HG03575 (cell line): ENCODE measurements at regions not wholly inside any gene's neighbourhood (a gene's known extent, or its start where the extent isn't known, plus 50 kb on each side); places are given as distances from the start of the nearest gene placed in this dataset.

Experiments used
- ATAC-seq: cut with Tn5 transposase; IDR thresholded peaks from one replicate; pipeline ENCODE4 v1.9.1; 2021; ENCODE audit not compliant: unreplicated experiment, insufficient number of reproducible peaks, low FRiP score; ENCODE audit errors: extremely low read depth

- ATAC-seq = no peak
These were observed 237.0 kb upstream of the TBX3 start for GRCh38 chr12:114920771-114921554.

GRCh38 chr12:114919479-114919878 is 235.5 kb upstream of the TBX3 start:
- ATAC-seq = no peak

- no peak for ATAC-seq
These were observed 234.7 kb upstream of the TBX3 start for GRCh38 chr12:114918535-114919233.

DNA sequence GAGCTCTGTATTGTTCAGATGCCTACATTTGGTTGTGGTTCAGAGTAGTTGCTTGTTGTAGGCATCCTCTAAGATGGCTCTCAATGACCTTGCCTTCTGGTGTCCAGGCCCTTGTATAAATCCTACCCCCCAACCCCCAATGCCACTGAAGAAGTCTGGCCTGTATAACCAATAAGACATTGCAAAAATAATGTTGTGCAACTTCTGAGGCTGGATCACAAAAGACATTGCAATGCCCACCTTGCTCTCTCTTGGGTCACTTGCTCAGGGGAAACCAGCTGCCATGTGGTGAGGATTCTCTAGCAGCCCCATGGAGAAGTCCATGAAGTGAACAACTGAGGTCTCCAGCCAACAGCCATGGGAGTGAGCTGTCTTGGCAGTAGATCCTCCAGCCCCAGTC is 234.0 kb upstream of the TBX3 start:
- no peak for ATAC-seq

DNA sequence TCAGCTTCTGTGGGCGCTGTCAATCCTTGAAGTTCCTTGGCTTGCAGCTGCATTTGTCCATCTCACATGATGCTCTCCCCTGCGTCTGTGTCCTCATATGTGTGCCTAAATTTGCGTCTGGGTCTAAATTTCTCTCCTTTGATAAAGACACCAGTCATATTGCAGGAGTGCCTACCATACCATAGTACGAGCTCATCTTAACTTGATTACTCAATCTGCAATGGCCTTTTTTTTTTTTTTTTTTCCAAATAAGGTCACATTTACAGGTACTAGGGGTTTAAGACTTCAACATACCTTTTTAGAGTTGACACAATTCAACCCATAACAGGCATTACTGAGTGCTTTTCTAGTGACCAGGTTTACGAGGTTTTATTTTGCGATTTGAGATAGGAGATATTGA is 233.3 kb upstream of the TBX3 start:
- no peak for ATAC-seq

- ATAC-seq = no peak
These were observed 232.6 kb upstream of the TBX3 start for GRCh38 chr12:114916541-114916940.

- no peak for ATAC-seq
These were observed 232.1 kb upstream of the TBX3 start for GRCh38 chr12:114916124-114916523.

DNA sequence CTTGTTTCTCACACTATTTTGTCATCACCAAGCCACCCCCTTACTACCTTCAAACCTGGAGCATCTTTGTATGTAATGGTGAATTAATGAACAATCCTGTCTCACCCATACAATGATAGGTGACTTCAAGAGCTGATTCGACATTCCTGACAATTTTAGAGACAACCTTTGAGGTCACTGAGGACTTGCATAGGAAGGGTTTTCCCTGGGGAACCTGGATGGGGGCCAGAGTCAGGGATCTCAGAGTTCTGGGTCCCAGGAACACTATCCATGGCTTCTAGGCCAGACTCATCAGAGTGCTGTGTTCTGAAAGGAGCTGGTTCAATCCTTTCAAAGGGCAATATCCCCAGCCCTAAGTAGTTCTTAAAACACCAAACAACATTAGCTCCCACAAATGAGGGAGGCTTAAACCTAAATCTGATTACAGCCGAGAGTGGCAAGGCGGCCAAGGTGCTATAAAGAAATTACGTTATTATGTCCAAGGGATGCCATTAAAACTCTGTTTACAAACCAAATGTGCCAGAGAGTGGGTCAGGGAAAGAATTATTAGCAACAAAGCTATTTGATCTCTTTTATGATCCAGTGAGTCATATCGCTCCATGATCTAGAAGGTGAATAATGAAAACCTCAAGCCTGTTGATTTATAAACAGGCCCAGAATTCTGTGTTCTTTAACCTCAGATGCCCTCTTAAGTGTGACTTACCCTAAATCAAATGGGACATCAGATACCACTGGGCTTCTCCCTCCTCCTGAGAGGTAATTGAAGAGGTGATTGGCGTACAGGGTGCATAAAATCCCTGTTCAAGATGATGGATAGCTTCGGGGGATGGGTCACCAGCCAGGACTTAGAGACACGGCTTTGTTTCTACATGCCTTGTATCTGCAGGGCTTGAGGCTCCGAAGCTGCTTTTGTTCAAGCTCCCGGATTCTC is 230.2 kb upstream of the TBX3 start:
- no peak for ATAC-seq

GRCh38 chr12:114912811-114913210 is 228.8 kb upstream of the TBX3 start:
- no peak for ATAC-seq

DNA sequence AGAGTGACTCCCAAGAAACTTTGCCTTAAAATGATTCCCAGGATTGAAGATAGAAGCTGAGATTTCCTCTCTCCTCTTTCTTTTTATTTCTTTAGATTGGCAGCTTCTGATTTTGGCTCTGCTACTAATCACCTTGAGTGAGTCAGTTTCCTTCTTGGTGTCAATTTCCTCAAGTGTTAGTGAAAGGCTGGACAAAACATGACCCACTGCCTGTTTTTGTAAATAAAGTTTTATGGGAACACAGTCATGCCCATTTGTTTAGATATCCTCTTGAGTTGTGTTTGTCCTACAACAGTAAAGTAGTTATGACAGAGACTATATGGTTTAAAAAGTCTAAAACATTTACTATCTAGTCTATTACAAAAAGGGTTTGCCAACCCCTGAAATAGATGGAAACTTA is 227.2 kb upstream of the TBX3 start:
- no peak for ATAC-seq

- no peak for ATAC-seq
These were observed 220.5 kb upstream of the TBX3 start for GRCh38 chr12:114904254-114905003.

GRCh38 chr12:114903083-114903691 is 219.2 kb upstream of the TBX3 start:
- ATAC-seq = no peak

DNA sequence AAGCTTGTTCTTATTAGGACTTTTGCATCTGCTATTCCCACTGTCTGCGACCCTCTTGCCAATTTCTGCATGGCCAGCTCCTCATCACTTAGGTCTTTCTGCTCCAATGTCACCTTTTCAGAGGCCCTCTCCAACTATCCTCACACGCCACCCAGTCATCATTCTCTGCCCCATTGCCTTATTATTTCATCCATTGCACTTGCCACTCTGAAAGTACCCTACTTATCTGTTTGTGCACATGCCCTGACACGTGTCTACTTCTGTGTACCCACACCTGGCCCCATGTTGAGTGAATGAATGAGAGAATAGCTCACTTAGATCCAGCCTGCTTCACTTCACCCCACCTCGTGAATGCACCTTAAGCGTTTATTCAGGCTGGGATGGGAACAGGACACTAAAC is 218.7 kb upstream of the TBX3 start:
- ATAC-seq = no peak

DNA sequence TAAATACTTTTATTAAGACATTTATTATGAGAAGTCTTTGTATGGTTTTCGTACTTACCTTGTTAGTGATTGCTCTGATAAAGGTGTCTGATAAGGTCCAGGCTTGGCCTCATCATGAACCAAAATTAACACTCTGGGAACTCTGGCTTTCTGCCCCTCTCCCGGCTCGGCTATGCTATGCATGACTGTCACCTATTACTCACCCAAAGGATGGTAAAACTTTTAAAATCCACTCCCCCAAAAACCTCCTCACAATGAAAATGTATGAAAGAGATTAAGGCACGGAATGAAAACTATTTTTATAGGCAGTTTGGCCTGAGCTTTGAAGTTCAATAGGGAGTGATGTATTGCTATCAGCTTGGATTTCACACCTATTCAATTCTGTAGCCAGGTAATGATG is 217.3 kb upstream of the TBX3 start:
- ATAC-seq = no peak

DNA sequence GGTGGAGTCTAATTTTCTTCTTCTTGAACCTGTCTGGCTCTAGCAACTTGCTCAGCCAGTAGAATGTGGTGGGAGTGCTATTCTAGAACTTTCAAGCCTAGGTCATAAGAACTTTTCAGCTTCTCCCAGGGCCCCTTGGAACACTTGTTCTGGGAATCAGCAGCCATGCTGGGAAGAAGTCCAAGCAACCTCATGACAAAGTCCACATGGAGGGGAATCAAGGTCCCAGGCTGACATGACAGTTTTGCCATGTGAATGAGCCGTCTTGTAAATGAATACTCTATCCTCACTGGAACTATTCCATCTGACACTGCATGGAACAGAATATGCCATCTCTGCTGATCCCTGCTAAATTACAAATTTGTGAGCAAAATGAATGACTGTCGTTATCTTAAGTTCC is 214.2 kb upstream of the TBX3 start:
- no peak for ATAC-seq

DNA sequence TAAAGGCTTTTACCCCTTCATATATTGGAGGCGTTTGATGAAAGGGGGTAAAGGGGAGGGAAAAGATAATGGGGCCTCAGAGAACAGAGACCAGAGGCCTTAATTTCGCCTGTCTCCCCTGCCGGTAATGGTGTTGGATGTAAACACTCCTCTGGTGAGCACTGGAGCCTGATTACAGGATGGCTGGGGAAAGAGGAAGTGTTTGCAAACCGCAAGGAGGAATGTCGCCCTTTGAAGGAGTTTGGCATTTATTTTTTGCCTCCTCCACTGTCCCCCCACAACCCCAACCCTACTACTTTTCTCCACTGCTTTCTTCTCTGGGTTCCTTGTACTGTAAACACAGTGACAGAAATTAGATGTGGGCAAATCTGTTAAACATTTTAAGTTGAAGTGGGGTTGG is 211.9 kb upstream of the TBX3 start:
- ATAC-seq = no peak

DNA sequence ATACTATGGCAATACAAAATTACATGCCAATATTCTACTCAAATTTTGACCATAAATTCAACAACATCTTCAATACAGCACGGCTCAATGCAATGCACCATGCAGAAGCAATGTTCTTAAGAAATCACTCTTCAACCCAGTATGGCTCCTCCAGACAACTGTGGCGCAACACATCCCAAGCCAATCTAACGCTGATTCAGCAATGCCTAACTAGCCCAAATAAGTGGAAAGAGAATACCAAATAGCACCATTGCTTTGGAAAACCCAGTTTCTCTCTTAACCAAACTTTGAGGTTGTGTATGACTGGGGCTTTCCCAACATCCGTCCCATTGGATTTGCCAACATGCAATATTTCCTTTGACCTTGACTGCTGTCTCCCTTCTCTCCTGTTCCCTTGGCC is 211.1 kb upstream of the TBX3 start:
- ATAC-seq = no peak

- no peak for ATAC-seq
These were observed 210.1 kb upstream of the TBX3 start for GRCh38 chr12:114894076-114894475.
